Esophagus mucosa (tissue), 1 donor: ENCODE measurements at regions not wholly inside any gene's neighbourhood (a gene's known extent, or its start where the extent isn't known, plus 50 kb on each side); places are given as distances from the start of the nearest gene placed in this dataset.

Experiments
- ATAC-seq: fragments of 200-7000 bp; cut with Tn5 transposase; one replicate; pipeline ENCODE4 v1.9.1; 2020
- donor health status: DM: yes; HTN: yes; CAD: no.

DNA sequence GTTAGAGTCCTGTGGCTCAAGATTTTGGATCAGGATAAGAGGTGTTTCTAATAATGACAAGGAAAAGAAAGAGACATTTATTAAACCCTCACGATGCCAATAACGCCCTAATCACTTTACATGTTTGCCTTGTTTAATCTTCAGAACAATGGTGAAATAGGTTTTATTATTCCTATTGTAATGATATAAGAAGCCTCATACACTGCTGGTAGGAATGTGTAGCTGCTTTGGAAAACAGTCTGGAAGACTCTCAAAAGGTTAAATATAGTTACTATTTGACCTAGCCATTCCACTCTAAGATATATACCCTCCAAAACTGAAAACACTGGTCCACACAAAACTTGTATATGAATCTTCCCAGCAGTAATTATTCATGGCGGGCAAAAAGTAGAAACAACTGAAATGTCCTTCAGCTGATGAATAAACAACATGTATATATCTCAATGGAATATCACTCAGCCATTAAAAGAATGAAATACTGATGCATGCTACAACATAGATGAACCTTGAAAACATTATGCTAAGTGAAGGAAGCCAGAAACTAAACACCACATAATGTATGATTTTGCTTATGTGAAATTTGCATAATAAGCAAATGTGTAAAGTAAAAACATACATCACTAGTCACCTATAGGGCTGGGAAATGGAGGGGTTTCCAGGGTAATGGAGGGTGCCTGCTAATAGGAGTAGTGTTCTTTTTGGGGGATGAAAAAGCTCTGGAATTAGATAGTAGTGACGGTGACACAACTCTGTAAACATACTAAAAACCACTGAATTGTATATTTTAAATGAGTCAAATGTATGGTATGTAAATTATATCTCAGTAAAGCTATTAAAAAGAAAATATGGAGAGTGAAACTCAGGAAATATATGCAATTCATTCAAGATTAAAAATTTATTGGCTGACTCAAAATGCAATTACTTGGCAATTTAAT, 76.9 kb upstream of the ANK3 start:
- ATAC-seq = no peak

DNA sequence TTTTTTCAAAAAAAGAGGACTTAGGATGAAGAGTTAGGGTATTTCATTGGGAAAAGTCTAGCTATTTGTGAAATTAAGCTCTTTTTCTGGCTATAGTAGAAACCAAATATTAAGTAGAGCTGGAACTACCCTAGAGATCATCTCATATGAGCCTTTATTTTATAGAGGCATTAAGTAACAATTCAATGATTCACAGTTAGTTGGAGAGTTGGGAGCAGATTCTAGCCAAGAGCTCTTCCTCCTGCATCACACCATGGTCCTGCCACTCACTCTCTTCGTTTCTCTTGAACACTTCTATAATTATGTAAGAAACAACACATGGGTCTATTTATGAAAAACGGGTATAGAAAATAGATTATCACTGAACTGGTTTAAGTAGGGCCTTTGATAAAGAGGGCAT, 76.1 kb upstream of the ANK3 start:
- peak; percentile 57 for ATAC-seq

DNA sequence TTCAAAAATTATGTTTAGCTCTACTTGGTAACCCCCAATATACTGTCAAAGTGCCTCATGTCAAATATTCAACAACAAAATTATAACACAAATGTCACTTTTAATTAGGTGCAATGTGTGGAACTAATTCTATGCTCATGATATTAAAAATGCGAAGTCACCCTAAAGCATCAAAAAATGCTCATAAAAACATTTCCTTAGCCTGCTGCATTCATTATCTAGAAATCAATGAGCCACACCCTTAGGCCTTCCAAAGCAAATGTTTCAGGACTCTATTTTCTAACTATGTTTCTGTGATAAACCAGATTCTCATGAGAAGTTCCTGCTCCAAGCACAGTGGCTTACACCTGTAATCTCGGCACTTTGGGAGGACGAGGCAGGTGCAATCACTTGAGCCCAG, 75.0 kb upstream of the ANK3 start:
- ATAC-seq = no peak

DNA sequence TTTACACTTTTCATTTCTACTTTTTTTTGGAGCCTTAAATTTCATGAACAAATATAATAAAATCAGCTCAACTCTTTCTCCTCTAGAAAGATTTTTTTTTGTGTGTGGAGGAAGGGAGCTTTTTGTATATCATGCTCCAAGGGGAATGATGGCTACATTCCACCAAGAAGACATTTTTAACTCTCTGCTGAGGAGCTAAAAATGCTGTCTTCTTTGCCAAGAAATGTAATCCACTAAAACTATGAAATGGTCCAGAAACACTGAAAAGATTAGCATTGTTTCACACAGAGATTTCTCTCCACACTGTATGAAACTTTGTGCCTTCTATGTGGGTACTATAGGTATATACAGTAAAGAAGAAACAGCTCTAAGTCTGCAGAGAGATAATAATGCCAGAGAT, 74.1 kb upstream of the ANK3 start:
- no peak for ATAC-seq

DNA sequence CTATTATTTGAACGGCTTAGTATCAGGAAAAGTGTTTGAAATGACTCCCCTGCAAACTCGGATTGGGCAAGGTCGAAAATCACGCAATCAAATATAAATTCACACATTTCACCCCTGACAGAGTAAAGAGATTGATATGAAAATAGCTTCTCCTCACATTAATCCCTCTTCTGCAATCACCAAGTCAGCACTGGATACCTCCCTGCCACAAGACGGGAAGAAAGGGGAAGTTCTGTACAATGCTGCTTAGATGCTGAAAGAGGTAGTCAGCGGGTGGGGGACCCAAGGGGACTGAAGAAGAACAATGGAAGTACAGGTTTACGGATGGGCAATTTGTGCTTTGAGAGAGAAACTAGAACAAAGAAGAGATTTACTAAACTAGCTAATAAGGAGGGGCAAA, 72.0 kb upstream of the ANK3 start:
- no peak for ATAC-seq

DNA sequence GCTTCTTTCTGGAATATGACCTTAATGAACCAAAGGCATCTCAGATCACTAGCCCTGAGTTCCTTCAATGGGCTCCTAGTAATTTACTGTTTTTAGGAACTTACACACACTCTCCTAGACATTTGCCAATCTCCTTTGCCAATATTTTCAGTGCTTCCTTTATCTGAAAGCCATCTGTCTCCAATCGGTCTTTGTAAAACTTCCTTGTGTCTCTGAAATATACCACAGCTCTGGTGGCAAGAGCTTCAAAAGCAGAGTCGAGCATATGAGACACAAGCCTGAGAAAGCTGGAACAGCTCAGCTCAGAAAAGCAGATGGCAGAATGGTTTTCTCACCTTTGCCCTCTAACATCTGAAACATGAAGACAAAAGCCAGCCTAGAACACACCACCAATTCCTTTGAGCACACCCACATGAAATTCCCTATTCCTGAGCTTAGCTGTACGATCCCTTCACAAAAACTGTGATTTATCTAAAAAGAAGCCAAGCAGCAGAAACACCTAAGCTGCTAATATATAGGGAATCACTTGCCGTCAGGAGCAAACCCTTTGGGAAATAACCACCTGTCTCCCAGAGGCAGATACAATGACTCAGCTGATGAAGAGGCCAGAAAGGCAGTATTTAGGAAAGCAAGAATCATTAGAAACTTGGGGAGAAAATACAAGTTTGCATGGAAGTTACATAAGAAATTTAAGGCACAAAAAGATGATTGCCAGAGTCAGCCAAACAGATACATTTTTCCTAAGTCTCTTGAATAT, 70.2 kb upstream of the ANK3 start:
- ATAC-seq = no peak

DNA sequence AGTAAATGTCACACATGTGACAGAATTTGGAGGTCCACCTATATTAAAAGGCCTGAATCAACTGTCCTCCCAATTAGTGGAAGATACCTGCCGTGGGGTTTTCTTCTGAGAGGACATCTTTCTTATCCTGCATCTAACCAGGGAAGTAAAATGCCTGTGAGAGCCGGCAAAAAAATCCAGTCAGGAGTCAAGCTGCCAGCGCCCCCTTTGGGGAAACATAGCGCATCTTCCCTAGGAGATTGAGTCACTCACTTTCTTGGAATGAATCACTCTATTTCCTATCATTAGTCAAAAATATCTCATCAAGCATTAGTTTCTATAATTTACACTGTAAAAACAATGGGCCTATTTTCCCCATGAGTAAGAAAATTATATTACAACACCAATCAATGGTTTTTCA, 66.4 kb upstream of the ANK3 start:
- no peak for ATAC-seq

DNA sequence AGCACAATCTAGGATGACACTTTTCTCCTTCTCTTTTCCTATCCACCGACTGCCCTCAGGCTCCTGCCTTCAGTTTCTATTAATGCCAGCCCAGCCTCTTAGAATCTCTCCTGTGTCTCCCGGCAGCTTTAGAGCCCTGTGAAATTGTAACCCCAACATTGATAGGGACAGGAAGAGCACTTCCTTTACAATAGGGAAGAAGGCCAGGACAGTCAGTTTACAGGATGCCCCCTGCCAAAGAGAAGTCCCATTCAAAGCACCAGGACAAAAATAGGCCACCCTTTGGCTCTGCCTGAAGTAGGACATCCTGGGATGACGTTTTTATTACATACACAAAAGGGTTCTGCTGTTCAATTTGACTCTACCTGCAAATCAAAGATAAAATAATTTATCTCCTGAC, 64.7 kb upstream of the ANK3 start:
- no peak for ATAC-seq

DNA sequence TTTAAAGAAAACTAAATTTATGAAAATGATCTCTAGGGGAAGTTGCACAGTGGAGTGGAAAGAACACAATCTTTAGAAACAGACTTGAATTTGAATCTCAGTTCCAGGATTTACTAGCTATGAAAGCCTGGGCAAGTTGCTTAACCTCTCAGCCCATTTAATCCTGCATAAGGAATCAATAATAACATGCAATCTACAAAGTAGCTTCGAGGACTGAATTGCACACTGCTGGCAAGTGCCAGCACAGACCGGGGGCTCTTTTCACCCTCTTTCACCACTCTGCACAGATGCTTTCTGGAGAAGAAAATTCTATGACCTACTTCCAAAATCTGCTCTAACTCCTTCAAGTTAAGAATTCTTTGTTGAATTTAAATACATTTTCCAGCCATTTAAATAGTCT, 63.4 kb upstream of the ANK3 start:
- no peak for ATAC-seq

DNA sequence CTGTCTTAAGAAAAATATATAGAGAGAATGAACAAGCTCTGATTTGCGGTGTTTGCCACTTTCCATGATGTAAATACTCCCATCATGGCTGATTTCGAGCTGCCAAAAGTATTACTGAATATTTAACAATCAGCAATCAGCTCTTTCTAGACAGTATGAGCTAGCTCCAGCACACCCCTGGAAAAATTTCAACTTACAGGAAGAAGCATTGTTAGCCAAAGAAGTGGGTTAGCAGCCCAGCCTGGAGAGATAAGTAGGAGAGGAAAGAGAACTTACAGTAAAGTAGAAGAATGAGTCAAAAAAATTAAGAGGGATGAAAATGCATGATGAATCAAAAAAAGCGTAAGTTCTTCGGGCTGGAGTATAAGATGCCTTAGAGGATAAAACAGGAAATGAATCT, 60.6 kb upstream of the ANK3 start:
- no peak for ATAC-seq

DNA sequence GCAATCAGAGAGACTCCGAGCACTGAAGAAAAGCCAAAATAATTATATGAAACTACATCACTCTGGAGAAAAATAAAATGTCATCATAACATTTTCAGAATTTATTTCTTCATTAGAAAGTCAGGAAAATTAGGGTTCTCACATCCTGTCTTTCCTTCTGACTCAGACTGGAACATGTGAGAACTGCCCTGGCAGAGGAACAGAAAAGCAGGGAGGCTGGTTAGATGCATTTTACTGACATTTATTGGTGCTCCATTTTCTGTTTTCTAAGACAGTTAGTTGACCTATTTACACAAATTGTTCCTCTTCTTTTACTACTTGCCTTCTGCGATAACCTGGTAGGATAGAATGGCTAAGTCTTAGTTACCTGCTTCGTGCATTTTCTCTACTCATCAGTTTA, 58.6 kb upstream of the ANK3 start:
- no peak for ATAC-seq

DNA sequence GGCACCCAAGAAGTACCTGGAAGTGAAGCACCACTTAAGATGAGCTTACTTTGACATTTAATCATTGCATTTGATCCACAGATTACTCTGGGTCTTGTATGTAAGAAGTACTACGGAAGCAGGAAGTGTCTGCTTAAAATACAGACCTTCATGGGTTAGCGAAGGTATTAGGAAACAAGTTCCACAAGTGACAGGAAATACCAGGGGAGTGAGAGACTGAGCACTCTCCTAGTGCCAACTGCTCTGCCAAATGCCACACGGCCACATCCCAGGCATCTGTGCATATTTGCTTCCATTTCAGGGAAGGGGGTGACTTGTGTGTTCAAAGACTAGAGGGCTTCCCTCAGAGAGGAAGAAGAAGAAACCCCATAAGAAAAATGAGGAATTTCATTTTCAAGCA, 57.2 kb upstream of the ANK3 start:
- peak; percentile 89 for ATAC-seq

DNA sequence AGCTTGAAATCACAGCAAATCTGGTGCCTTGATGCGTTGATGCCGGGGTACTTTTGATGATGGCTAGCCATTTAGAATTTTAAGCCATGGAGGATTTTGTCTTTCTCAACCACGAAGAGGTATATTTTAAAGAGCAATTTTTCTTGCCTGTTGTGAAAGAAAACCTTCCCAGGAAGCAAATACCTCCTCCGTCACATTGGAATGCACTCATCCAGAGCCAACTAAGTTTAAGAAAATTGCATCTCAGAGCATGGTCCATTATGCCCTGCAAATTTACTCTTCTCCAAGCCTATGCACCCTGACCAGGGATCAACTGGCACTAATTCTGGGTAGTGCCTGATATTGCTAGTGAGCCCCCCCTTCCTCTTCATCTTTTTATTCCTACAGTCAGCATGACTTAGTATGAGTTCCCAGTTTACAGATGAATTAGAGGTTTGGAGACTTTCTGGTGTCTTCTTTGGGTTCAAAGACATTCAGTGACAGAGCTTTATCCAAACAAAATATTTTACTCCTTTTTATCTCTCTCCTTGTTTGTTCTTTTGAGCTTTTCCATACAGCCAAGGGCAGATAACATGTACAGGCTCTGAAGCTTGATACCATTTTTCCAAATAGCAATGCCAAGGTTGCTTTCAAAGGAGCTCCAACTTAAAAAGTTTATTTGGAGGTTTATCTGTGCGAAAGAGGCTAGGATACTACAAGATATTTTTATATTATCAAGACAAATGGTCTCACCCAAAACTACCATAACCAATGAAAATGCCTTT, 56.6 kb upstream of the ANK3 start:
- ATAC-seq = no peak

DNA sequence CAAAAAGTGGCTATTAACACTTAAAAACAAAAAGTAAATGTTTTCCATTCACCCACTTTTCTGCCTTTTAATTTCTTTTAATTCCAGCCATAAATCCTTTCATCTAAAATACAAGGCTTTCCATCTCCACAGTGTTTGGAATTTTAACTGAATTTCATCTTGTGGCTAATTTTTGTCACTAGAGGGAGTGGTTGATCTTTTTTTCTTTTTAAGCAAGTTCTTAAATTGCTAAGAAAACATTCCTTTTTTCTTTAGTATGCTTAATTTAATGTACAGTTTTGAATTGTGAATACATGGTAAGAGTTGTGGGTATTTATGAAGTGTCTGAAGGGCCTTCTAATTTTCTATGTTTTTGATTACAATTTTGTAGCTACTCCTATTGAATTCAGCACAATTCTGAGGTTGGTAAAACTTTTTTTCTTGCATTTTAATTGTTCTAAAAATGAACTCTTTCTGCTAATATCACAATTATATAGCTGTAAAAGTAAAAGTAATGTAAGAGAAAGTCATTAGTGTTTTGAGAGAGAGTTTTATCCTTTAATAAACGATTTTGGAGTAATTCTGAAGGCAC, 54.9 kb upstream of the ANK3 start:
- ATAC-seq = no peak

DNA sequence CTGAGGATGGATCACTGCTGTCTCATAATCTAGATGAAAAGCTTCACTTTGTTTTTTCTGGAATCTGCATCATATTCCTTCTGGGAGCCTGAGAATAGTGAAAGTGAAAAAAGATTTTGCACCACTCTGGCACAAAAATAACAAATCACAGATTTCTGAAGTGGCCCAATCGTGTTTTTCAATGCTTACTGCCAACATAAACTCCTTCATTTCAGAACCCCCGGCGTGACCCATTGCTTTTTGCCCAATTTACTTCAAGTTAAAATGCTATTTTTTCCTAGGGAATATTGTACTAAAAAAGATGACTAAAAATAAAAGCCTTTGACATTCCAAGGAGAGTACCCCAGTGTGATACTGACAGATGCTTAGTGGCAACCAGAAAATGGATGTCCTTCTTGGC, 53.7 kb upstream of the ANK3 start:
- ATAC-seq = no peak

DNA sequence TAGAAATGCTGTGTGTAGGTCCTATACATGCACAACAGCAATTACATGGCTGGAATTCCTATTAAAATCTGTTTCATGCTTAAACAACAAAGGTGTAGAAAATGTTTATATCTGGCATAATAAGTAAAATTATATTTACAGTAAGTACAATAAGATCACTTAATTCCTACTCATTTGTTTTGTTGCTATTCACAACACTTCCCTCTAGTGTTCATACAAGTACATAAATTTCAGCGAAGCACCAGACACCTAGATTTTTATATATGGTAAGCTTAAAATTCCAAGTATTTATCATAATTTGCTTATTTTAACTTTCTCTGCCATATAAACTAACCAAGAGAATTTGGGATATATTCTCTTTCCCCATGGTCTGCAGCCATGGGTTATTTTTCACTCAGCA, 51.8 kb upstream of the ANK3 start:
- ATAC-seq = no peak

DNA sequence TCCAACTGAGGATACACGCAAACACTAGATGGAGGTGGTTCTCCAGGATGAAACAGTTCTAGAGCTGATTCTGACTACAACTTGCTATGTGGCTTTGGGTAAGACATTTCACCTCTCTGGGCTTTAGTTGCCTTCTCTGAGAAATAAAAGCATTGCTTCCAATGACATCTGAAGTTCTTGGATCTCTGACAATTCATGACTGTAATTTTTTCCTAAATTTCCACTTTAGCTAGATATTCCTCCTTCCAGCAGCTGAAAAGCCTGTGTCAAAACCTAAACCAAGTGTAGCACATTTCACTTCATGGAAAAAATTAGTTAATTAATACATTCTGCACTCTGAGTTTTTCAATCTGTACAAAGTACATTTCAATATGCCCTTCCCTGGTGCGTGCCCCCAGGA, 50.0 kb upstream of the ANK3 start:
- no peak for ATAC-seq
